ENCODE measurements at regions not wholly inside any gene's neighbourhood (a gene's known extent, or its start where the extent isn't known, plus 50 kb on each side); places are given as distances from the start of the nearest gene placed in this dataset.

GRCh38 chr2:192438239-192438638 is 243.5 kb upstream of the TMEFF2 start:
- TF ChIP-seq POLR2AphosphoS5 (IDR thresholded peaks at IDR 0.05; ENCODE audit: insufficient read depth, low read depth, low read length) = no peak
- no peak for TF ChIP-seq MYC (IDR thresholded peaks at IDR 0.05; ENCODE audit: low read depth, low read length)
- TF ChIP-seq CTCF (IDR thresholded peaks at IDR 0.05; ENCODE audit: extremely low read depth in 1 of 2, insufficient read depth in 1 of 2, low read depth in 1 of 2, low read length in 2 of 2) = no peak
- no peak for TF ChIP-seq POLR2A (IDR thresholded peaks at IDR 0.05; ENCODE audit: low read depth, low read length)
- TF ChIP-seq EZH2 (IDR thresholded peaks at IDR 0.05; ENCODE audit: borderline replicate concordance, low read depth, low read length, severe bottlenecking) = no peak
- no peak for TF ChIP-seq MAX (IDR thresholded peaks at IDR 0.05; ENCODE audit: insufficient read depth, insufficient read length)
- TF ChIP-seq GATA2 (IDR thresholded peaks at IDR 0.05; ENCODE audit: insufficient read depth, insufficient read length, low read depth, low read length) = no peak

Measured in endothelial cell of umbilical vein (primary cell).